Activated T-cell treated with anti-CD3 and anti-CD28 coated beads, Interleukin-2, amount 50 U/mL, for 1 hour (primary cell): ENCODE measurements at regions not wholly inside any gene's neighbourhood (a gene's known extent, or its start where the extent isn't known, plus 50 kb on each side); places are given as distances from the start of the nearest gene placed in this dataset.
"Not testable (repeated sequence)": the region's sequence is repeated elsewhere in the genome, so short reads cannot be mapped to it uniquely, and the experiment has no call there.

Experiments
- DNase-seq: peaks from one replicate; pipeline ENCODE4 v3.0.0-alpha.2; 2020

GRCh38 chr11:81967242-81967641, 766.4 kb downstream of the FAM181B start:
- no peak for DNase-seq

DNA sequence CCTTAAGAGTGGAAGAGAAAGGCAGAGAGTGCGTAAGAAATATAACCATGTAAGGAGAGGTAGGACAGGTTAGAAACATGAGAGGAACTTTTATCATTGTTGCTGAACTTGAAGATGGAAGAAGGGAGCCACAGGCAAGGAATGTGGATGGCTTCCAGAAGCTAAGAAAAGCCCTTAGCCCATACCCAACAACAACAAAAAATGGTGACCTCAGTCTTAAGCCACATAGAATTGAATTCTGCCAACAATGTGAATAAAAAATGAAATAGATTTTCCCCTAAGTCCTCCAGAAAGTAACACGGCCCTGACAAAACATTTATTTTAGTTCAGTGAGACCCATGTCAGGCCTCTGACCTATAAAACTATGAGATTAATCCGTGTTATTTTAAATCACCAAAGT, 767.3 kb downstream of the FAM181B start:
- no peak for DNase-seq

GRCh38 chr11:81963018-81963417, 770.6 kb downstream of the FAM181B start:
- DNase-seq, result no peak

GRCh38 chr11:81960443-81960842, 773.2 kb downstream of the FAM181B start:
- DNase-seq, result no peak

DNA sequence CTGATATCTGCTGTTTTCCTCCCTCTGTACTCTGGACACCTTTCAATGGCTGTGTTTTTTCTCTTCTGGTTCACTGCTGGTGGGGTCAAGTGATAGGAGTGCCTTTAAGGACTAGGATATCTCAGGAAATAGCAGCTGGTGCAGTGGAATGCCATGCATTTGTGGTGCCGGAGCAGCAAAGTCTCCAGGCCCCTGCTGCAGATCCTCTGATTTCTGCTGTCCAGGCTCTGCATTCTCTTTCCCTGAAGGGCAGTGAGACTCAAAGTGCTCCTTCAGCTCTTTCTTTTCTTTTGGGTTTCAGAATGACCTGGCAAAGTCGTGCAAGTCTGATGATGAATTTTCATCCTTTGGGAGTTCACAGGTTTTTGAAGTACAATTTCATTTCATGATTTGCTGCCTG, 774.3 kb downstream of the FAM181B start:
- DNase-seq, result no peak

GRCh38 chr11:81954301-81954700, 779.4 kb downstream of the FAM181B start:
- DNase-seq, result not testable (repeated sequence)

- DNase-seq, result no peak
Observed at GRCh38 chr11:81946831-81947230, 786.8 kb downstream of the FAM181B start.

DNA sequence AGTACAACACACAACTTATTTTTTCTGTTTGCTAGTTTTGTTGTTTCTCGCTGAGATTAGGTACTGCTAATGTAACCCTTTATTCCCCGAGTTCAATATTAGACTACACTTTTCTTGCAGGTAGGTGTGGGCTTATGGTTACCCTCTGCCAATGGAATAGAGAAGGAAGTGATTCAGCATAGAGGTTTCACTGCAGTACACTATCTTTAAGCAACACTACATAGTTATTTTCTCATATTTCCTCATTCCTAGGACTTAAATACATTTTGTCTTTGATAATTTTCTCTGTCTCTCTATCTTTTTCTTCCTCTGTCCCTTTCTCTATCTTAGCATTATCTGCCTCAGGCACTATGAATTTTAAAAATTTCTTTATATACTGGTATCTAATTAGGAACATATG, 791.0 kb downstream of the FAM181B start:
- DNase-seq, result no peak

- no peak for DNase-seq
Observed at GRCh38 chr11:81941998-81942397, 791.7 kb downstream of the FAM181B start.

DNA sequence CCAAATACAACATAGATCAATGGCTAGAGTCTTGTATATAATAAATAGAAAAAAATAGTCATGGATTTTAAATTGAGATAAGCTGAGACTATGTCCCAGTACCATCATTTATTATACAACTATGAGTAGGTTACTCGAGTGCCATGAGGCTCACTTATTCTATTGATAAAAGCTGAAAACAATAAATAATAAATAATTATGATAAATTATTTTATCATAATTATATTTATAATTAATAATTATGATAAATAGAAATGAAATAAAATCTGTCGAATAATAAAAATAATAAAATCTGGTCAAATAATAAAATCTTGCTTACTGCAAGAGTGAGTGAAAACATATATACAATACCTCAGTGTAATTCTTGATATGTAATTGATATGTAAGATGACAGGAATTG, 801.4 kb downstream of the FAM181B start:
- no peak for DNase-seq

DNA sequence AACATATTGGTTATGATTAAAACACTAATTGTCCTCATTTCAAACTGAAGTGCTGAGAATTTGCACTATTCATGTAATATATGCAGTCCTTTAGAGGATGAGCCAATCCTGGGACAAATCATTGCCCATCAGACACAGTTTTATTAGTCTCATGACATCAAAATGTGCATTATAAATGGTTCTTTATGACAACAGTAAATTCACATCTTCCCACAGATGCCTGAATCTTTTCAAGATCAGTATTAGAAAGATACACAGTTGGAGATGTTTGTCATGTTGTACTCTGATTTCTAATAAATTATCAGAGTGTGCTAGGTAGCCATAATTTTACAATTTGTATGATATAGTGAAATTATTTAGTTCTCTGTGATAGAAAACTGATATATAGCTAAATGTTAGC, 813.5 kb downstream of the FAM181B start:
- no peak for DNase-seq

DNA sequence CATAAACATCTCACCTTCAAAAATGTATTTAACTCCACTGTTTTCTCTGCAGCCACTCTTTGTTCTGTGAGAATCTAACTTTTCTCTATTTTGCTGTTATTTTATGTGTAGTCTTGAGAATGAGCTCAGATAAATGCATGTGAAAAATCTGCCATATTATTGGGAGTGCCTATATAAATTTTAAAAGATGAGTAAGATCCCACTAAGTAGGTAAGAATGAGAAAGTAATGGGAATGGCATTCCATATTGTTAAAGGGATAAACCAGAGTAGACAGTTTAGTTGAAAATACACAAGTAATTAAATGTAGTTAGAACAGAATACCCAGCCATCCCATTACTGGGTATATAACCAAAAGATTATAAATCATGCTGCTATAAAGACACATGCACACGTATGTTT, 817.2 kb downstream of the FAM181B start:
- DNase-seq, result no peak

- DNase-seq, result no peak
Observed at GRCh38 chr11:81915045-81915444, 818.6 kb downstream of the FAM181B start.

- DNase-seq, result no peak
Observed at GRCh38 chr11:81913793-81914192, 819.9 kb downstream of the FAM181B start.

GRCh38 chr11:81907996-81908395, 825.7 kb downstream of the FAM181B start:
- no peak for DNase-seq

GRCh38 chr11:81899156-81899555, 834.5 kb downstream of the FAM181B start:
- no peak for DNase-seq

DNA sequence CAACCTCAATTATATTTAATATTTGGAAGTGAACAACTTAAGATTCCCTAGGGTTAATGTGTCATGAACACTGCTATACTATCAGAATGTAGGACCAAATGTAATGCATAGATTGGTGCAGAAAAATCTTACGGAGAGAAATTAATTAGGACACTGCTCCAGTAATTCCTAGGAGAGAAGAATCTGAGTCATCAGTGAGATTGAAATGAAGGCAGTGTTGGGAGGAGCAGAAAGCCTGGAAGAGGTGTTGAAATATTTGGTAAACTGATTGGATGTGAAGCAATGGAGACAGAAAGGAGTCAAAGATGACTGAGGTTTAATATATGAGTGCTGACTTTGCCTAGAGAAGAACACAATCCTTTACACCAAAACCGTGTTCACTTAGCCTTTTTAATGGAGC, 836.0 kb downstream of the FAM181B start:
- no peak for DNase-seq

DNA sequence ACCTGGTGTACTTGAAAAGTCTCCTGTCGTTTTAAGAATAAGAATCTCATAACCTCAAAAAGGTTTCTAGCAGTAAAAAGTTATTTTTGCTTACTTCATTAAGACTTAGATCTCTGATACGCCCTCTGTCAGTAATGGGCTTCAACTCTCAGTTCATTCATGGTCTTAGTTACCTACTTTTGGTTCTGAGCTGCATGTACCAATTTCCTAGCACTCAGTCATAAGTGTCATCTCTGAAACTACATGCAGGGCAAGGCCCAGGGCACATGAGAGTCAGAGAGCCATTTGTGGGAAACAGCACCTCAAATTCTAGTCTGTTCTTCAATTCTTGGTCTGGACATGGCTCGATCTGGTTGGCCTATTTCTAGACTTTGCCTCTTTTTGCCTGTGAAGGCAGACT, 838.4 kb downstream of the FAM181B start:
- no peak for DNase-seq

- DNase-seq, result no peak
Observed at GRCh38 chr11:81892770-81893635, 840.7 kb downstream of the FAM181B start.

- no peak for DNase-seq
Observed at GRCh38 chr11:81888391-81888790, 845.3 kb downstream of the FAM181B start.

- no peak for DNase-seq
Observed at GRCh38 chr11:81887671-81888070, 846.0 kb downstream of the FAM181B start.

- no peak for DNase-seq
Observed at GRCh38 chr11:81886406-81887075, 847.1 kb downstream of the FAM181B start.

DNA sequence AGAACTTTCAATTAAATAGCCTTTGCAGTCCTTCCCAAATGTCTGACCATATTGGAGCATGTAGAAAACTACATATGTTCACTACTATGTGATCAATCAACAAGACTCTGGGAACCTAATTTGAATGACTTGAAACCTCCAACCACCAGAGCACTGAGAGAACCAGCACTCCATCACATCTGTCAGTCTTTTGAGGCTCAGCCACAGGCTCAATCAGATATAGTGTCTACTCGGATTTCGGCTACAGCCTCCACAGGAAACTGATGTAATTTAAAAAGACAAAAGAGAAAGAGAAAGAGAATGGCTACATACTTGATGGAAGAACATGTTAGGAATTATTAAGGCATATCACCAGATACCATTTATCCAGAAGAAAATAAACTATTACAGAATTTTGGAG, 859.0 kb downstream of the FAM181B start:
- DNase-seq, result no peak

- no peak for DNase-seq
Observed at GRCh38 chr11:81870815-81871214, 862.8 kb downstream of the FAM181B start.

GRCh38 chr11:81870066-81870412, 863.6 kb downstream of the FAM181B start:
- DNase-seq, result no peak
